H1 (cell line): ENCODE measurements at regions not wholly inside any gene's neighbourhood (a gene's known extent, or its start where the extent isn't known, plus 50 kb on each side); places are given as distances from the start of the nearest gene placed in this dataset.

Source experiments
- E2F6 ChIP-seq: IDR thresholded peaks from 2 replicates; pipeline ENCODE4 v1.6.1; 2012; ENCODE audit warnings: inconsistent platforms
- SP1 ChIP-seq: IDR thresholded peaks from 2 replicates; pipeline ENCODE4 v1.6.1; 2011; ENCODE audit warnings: low read depth, low read length
- TAF1 ChIP-seq: IDR thresholded peaks from 2 replicates; pipeline ENCODE4 v1.6.1; 2011; ENCODE audit warnings: mild to moderate bottlenecking, low read depth, low read length
- YY1 ChIP-seq: IDR thresholded peaks from 2 replicates; pipeline ENCODE4 v1.6.1; 2011; ENCODE audit warnings: low read depth, mild to moderate bottlenecking, low read length

- TF ChIP-seq YY1: no peak
- TF ChIP-seq SP1: no peak
- TF ChIP-seq E2F6: no peak
- TF ChIP-seq TAF1: no peak
- TF ChIP-seq, all 59 proteins: peak for 0
These were observed 51.2 kb upstream of the NEDD9 start (continued) for GRCh38 chr6:11283629-11284028.
